DMS153 treated with DMSO at 0.1 percent for 48 hours (cell line): ENCODE measurements at regions not wholly inside any gene's neighbourhood (a gene's known extent, or its start where the extent isn't known, plus 50 kb on each side); places are given as distances from the start of the nearest gene placed in this dataset.
"Not testable (repeated sequence)": the region's sequence is repeated elsewhere in the genome, so short reads cannot be mapped to it uniquely, and the experiment has no call there.

Experiments used
- DNase-seq: peaks from one replicate; lab custom pipeline; 2025; ENCODE audit not compliant: unreplicated experiment; lab: John Stamatoyannopoulos, UW

DNA sequence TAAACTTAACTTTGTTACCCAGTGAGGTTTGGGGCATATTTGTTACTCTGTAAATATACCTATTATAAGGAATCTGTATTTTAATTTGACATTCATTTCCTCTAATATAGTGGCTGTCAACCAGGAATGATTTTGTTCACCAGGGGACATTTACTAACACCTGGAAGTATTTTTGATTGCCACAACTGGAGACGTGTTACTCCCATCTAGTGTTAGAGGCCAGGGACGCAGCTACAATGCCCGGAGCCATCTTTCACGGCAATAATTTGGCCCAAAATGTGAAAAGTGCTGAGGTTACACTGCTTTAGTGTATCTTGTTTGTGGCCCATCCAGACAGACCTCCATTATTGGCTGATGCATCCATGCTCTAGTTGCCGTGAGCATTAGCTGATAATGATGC is 881.3 kb upstream of the ATXN7L3B start:
- no peak for DNase-seq

GRCh38 chr12:73659802-73660201 is 877.8 kb upstream of the ATXN7L3B start:
- DNase-seq, result no peak

DNA sequence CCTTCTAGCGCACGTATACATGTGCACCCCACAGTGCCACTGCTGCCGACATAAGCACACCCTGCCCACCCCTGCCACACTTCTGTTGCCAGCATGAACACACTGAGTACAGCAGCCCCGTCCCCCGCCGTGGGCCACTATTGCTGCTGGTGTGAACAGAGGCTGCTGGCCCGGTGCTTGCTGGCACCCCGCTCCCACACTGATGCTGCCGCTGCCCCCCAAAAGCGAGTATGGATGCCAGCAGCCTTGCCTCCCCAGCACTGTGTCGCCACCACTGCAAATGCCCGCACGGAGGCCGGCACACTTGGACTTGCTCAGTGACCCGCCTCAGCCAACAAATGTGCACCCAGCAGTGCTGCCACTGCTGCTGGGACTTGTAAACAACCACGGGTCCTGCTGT is 872.4 kb upstream of the ATXN7L3B start:
- no peak for DNase-seq

DNA sequence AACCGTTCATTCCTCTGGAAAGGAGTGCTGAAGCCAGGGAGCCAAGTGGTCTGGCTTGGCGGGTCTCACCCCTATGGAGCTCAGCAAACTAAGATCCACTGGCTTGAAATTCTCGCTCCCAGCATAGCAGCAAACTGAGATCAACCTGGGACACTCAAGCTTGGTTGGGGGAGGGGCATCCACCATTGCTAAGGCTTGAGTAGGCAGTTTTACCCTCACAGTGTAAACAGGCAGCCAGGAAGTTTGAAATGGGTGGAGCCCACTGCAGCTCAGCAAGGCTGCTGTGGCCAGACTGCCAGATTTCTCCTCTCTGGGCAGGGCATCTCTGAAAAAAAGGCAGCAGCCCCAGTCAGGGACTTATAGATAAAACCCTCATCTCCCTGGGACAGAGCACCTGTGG is 866.1 kb upstream of the ATXN7L3B start:
- not testable (repeated sequence) for DNase-seq

DNA sequence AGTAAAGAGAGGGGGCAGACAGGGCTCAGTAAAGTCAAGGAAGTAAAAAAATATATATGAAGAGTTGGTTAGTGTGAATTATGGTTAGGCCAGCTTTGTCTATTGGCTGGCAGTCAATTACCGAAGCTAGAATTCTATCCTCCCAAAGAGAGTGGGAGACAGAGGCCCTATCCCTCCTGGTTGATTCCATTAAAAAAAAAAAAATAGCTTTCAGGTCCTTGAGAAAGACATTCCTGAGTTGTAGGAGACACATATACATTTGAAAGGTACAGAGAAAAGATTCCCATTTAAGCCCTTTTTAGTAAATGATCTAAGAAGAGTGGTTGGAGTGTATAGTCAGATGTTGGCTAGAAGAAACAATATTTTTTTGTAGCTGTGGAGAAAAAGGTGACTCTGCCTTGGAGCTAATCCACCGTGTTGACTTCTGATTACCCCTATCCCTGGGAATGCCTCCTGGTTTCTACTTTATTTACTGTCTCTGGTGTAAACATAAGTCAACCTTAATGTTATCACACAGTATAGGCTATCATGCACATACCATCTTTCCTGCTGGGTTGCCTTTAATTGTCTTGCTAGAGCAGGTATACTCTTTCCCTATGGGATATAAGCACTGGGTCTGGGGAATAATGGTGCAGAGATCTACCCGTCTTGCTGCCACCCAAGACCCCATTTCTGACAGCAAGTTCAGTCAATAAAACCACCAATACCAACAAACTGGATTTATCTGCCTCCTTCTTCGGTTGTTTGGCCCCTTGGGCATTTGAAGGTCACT is 859.9 kb upstream of the ATXN7L3B start:
- DNase-seq, result no peak

DNA sequence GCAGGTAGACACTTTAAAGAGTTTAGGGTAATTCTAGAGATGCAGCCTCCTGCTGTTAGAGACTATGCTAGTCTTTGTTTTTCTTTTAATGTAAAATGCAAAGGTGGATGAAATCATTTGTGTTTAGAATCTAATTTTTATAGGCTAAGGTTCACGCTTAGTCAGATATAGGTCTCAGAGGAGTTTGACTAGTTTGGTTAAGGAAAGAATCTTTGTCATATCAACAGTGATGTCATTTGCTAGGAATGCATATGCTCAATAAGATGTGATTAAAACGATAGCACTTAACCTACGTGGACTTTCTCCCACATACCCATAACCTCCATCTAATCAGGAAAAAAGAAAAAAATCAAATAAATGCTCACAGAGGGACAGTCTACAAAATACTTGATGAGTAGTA is 859.3 kb upstream of the ATXN7L3B start:
- DNase-seq, result no peak

GRCh38 chr12:73699318-73699717 is 838.3 kb upstream of the ATXN7L3B start:
- no peak for DNase-seq

- no peak for DNase-seq
Observed at GRCh38 chr12:73714655-73715054, 823.0 kb upstream of the ATXN7L3B start.

- DNase-seq, result not testable (repeated sequence)
Observed at GRCh38 chr12:73716143-73716542, 821.5 kb upstream of the ATXN7L3B start.

DNA sequence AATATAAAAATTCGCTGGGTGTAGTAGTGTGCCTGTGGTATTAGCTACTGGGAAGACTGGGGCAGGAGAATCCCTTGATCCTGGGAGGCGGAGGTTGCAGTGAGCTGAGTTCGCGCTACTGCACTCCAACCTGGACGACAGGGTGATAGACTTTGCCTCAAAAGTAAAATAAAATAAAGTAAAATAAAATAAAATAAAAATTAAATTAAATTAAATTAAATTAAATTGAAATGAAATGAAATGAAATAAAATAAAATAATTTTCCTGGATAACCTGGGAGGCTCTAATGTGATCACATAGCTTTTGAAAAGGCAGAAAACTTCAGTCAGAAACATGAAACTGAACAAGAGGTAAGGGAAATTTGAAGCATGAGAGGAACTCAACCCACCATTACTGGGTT is 818.4 kb upstream of the ATXN7L3B start:
- no peak for DNase-seq

GRCh38 chr12:73726881-73727280 is 810.8 kb upstream of the ATXN7L3B start:
- DNase-seq, result no peak

DNA sequence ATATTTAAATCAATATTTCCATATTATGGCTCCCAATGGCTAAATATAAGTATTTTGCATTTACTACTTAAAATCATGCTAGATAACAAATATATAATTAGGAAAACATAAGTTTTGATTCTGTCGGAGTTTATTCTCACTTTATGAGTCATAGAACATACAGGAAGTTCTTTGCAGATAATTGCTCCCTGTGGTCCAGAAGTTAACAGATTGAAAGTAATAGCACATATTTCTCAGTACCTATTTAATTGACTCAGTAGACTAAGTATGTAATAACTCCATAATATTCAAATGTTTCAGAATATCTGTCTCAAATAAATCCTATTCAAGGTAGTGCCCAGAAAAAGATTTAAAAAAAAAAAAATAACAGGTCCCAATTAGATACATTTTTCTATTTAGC is 806.0 kb upstream of the ATXN7L3B start:
- DNase-seq, result no peak

- DNase-seq, result no peak
Observed at GRCh38 chr12:73769337-73769736, 768.3 kb upstream of the ATXN7L3B start.

GRCh38 chr12:73798523-73798922 is 739.1 kb upstream of the ATXN7L3B start:
- DNase-seq, result no peak

DNA sequence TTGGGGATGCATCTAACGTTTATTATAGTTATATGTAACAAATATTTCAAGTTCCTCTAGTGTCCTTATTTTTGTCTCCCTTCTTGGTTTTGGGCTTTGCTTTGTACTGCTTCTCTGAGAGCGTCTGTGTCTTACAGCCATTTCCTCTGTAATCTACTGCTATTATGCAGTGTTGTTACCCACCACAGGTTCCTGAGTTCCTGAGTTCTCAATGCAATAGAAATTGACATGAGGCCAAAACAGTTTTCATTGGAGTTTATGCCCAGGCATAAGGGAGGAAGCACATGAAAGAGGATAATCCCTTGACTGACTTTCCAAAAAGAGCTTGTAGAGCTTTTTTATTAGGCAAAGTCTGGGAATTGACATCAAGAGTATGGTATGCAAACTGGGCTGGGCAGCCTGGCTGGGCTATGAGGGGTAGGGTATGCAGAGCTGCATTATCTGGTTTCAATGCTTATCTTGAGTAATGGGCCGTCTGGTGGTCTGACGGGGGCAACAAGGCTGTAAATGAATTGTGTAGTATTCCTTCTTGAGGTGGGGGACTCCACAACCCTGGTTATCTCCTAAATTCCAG is 722.5 kb upstream of the ATXN7L3B start:
- no peak for DNase-seq

DNA sequence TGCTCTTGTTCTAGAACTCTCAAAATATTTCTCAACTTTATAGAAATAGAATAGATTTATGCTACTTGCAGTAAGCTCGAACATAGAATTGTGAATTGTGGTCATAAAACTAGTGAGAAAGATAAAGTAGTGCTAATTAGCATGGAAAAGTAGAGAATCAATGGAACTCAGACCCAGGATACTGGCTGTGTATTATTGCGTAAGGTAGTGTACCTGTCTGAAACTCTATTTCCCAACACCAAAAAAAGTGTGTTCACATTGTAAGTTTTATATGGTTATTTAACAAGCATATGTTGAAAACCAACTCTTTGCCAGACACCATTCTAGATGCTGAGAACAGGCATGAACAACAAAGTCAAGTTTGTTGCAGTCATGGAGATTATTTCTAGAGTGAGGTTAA is 720.5 kb upstream of the ATXN7L3B start:
- DNase-seq, result no peak

DNA sequence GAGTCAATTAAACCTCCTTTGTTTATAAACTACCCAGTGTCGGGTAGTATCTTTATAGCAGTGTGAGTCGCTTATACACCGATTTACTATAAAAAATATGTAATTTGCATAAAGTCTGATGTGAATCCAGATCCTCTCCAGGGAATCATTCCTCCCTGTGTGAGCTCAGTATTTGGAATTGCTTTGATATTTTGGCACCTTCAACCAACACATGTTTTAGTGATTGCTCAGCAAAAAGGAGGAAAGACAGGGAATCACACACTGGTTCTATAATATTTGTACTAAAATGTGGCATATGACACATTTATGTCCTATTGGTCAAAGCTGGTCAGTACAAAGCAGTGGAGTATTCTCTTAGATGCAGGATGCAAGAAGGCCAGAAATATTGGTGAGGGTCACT is 703.9 kb upstream of the ATXN7L3B start:
- DNase-seq, result no peak

DNA sequence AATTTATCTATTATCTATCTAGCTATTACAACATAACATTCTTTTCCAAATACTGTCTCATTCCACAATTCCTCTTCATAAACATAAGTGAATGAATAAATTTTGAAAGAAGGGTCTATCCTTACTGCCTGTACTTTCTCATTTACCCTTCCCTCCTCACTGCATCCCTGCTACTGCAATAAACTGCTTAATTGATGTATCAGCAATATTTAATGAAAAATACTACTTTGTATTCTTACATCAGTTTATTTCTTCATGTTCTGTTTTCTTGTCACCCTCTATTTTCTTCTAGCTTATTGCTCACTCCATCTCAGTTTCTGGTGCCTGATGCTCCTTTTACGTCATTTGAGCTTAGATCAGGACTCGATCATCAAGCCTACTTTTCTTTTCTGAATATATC is 695.7 kb upstream of the ATXN7L3B start:
- DNase-seq, result no peak

DNA sequence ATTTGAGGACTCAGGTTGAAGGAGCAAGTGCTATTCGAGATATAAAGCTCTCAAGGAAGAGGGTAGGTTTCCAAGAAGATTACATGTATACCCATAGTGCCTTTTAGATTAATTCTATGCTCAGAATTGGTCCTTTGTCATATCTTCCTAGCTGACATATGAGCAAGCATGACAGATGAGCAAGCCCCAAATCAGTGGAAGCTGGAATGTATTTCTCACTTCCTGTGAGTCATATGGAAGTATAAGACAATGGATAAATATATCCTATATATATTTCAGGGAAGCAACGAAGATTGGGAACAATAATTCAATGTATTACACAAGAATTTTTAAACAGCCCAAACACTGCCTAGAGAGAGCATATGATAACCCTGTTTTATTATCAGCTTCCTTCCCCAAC is 674.1 kb upstream of the ATXN7L3B start:
- no peak for DNase-seq

DNA sequence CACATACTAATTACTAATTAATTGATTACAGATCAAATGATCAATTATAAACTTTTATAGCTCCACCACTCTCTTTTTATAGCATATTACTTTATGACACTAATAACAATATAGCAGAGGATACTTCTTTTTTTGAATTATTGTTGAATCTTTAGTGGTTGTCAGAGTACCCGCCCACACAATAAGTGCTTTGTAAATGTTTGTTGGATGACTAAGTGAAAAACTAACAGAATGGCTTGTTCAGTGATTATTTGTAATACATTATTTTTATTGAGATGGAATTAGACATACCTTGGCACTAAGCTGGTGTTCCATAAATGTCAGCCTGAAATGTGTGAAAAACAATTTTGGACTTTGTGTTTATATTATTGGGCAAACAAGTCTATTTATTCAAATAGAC is 670.5 kb upstream of the ATXN7L3B start:
- no peak for DNase-seq

GRCh38 chr12:73877291-73877690 is 660.3 kb upstream of the ATXN7L3B start:
- DNase-seq, result not testable (repeated sequence)

DNA sequence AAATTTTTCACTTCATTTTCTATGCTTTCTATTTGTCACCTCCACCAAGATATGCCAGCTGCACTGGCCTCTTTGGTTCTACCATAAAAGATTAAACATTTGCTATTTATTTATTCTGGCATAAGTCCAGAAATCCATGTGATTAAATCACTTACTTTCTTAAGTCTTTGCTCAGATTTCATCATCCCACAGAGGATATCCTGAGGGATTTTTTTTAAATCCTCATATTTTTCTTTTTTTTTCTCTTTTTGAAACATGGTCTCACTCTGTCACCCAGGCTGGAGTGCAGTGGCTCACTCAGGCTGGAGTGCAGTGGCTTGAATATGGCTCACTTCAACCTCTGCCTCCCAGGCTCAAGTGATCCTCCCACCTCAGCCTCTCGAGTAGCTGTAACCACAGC is 645.4 kb upstream of the ATXN7L3B start:
- no peak for DNase-seq

GRCh38 chr12:73898645-73899044 is 639.0 kb upstream of the ATXN7L3B start:
- DNase-seq, result no peak
